GM19240 (cell line): ENCODE measurements at regions not wholly inside any gene's neighbourhood (a gene's known extent, or its start where the extent isn't known, plus 50 kb on each side); places are given as distances from the start of the nearest gene placed in this dataset.
"Not testable (repeated sequence)": the region's sequence is repeated elsewhere in the genome, so short reads cannot be mapped to it uniquely, and the experiment has no call there.

Experiments
- DNase-seq: peaks from one replicate; pipeline ENCODE4 v3.0.0; 2011; ENCODE audit warnings: low spot score; ENCODE audit not compliant: insufficient read length

GRCh38 chr20:48335308-48336050, 492.3 kb downstream of the PREX1 start:
- no peak for DNase-seq

DNA sequence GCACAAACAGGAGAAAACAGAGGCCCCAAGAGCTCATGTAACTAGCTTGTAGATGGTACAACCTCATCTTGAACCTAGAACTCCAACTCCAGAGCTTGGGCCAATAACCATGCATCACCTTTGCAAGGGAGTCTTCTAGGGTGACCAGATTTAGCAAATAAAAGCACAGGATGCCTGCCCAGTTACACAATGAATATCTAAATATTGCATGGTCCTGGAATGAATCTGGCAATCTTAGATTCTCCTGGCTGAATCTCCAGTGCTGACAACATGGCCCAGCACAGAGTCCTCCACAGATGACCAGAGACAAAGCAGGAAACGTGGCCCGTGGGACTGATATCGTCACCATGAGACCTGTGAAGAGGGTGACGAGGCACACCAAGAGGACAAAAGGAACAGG, 494.1 kb downstream of the PREX1 start:
- no peak for DNase-seq

DNA sequence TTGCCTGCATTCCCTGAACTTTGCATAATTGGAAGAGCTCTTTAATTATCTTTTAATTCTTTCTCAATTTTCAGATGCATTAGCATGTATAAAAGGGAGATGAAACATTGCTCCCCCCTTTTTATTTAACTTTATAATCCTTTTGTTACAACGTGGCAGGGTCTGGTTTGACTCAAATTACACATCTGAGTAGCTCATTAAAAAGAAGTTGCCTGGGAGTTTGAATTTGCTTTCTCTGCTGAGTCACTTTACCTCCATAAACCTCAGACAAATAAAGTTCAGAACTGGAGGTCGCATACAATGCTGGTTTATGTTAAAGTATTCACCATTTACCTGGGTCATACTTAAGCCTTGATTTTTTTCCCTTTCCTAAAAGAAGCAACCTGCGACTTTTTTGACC, 495.2 kb downstream of the PREX1 start:
- no peak for DNase-seq

- no peak for DNase-seq
Measured at GRCh38 chr20:48331518-48332286, 496.1 kb downstream of the PREX1 start.

- DNase-seq: no peak
Measured at GRCh38 chr20:48329676-48330664, 497.8 kb downstream of the PREX1 start.

DNA sequence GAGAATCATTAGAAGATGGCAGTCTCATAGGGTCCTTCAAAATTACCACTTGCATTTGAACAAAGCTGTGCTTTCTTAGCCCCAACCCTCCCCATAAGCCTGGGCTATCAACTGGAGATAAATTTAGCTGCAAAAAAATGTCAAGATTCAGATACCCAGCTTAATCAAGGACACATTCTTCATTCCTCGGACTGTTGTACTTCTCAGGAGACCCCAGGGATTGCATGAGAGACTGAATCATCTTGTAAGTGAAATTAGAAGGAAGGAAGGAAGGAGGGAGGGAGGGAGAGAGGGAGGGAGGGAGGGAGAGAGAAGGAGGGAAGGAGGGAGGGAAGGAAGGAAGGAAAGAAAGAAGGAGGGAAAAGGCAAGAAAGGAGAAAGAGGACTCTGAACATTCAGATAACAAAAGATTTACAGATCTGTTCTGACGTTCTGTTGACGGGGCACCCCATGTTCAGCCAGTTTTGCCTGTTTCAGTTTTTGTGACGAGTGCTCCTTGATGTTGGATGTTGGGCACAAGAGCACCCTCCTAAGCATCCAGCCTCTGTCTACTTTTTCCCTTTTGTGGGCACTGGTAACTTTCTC, 498.7 kb downstream of the PREX1 start:
- no peak for DNase-seq

DNA sequence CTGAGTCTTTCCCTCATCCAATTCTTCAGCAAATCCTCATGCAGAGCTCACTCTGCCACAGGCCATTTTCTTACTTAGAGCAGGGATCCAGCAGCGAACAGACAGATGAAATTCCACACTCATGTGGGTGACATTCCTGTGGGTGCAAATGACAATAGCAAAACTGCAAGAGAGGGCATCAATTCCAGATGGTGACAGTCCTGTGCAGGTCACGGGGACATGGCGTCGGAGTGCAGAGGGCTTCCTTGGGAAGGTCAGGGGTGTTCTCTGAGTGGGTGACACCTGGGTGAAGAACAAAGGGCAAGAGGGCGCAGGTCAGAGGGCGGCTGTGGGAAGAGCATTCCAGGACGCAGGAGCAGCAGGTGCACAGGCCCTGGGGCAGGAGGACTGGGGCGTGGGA, 500.0 kb downstream of the PREX1 start:
- not testable (repeated sequence) for DNase-seq

DNA sequence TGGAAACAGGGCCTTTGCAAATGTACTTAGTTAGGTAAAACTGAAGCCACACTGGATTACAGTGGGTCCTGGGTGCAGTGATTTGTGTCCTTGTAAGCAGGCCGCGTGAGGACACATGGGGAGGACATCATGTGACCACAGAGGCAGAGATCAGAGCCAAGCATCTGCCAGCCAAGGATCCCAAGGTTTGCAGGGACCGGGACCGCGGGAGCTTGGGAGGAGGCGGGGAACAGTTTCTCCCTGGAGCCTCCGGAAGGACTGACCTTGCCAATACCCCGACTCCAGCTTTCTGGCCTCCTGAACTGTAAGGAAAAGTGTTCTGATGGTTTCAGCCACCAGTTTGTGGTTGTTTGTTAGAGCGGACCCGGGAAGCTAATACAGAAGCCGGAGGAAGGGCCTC, 500.9 kb downstream of the PREX1 start:
- DNase-seq: no peak

- DNase-seq: no peak
Measured at GRCh38 chr20:48326434-48326691, 501.4 kb downstream of the PREX1 start.

DNA sequence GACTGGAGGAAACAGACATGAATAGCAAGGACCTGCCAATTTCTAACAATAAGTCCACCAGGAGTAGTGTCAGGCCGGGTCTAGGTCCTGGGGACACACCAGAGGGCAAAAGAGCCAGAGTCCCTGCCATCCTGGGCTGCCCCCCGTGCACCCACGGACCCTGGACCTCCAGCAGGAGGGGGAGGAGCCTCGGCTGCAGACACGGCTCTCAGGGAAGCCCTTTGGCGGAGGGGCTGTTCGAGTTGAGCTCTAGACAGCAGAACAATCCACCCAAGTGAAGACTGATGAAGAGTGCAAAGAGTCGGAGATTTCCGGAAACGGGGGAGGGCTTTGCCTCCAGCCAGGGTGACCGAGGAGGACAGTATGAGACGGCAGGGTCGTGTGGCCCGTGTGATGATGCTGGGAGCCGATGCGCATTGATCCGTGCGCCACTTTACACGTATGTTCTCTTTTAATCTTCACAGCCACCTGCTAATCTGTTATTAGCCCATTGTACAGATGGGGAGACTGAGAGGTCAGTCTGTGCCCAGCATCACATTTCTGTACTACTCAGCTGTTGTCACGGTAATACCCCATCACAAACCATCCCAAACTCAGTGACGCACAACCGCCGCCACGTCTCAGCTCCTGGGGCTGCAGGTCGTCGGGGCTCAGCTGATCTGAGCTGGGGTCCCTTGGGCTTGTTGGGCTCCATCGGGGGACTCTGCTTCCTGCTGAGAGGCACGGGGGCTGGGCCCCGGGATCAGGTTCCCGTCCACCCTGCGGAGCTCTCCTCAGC, 502.0 kb downstream of the PREX1 start:
- no peak for DNase-seq

- no peak for DNase-seq
Measured at GRCh38 chr20:48324744-48325143, 503.1 kb downstream of the PREX1 start.

DNA sequence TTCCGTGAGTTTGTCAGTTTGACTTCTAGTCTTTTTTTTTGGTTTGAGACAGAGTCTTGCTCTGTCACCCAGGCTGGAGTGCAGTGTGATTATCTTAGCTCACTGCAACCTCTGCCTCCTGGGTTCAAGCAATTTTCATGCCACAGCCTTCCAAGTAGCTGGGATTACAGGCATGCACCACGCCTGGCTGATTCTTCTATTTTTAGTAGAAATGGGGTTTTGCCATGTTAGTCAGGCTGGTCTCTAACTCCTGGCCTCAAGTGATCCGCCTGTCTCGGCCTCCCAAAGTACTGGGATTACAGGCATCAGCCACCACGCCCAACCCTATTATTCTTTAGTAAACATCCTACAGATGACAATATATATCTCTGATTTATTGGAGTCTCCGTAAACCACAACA, 506.5 kb downstream of the PREX1 start:
- no peak for DNase-seq

DNA sequence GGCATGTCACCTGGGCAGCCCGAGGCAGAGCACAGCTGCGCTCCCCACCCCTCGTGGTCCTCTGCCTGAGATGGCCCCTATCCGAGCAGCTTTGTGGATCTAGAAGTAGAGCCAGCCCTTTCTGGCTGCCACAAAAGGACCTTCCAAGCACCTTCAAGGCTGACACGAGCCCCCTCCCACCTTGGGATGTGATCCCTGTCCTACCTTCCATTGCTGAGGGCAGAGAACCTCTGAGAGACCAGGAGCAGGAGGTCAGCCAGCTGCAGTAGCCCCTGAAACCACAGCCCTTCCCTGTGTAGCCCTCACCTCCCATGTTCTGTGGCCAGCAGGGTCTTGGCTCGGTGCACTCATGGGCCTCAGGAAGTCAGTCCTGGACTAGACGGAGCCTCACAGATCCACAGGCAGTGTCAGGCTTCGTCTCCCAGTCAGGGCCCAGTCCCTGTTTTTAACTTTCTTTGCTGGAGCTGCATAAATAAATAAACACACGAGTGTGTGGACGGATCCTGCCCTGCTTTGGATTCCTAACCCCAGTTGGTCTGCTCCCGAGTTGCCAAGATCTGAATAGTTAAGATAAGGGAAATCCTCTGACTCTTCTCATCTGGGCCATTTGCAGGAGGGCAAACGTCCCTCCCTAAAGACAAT, 507.7 kb downstream of the PREX1 start:
- DNase-seq: no peak

- DNase-seq: no peak
Measured at GRCh38 chr20:48317578-48317977, 510.2 kb downstream of the PREX1 start.

GRCh38 chr20:48314925-48315592, 512.7 kb downstream of the PREX1 start:
- DNase-seq: no peak

- DNase-seq: no peak
Measured at GRCh38 chr20:48313324-48313723, 514.5 kb downstream of the PREX1 start.

- no peak for DNase-seq
Measured at GRCh38 chr20:48311956-48312355, 515.8 kb downstream of the PREX1 start.

DNA sequence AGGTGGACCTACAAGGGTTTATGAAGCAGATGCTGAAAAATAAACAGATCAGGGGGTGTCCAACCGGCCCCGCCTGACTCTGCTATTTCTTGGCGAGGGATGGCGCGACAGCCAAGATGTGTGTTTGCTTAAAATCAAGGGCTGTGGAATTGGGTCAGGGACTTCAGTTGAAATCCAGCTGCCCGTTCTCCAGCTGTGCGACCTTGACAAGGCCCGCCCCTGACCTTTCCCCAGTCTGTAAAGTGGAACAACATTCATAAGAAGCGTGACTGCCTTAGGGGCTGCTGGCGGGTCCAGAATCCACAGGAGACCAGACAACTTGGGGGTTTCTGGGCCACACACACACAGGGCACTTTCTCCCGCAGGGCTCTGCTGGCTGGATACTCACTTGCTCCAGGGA, 517.5 kb downstream of the PREX1 start:
- DNase-seq: no peak

DNA sequence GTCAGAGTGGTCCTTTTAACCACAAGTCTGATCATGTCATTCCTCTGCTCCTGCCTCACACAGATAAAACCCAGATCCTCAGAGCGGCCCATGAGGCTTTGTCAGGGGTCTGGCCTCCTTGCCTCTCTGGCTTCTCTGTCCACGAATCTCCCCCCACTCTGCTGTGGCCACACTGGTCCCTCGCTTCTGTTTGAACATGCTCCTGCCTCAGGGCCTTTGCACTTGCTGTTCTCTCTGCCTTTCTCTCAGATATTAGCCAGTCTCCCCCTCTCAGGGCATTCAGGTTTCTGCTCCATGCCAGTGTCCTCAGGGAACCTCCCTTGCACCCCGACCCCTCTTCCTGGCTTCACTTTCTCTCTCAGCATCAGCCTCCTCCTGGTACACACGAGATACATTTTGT, 518.5 kb downstream of the PREX1 start:
- DNase-seq: no peak

- DNase-seq: no peak
Measured at GRCh38 chr20:48308882-48309281, 518.9 kb downstream of the PREX1 start.
